Pulmonary artery endothelial cell (primary cell): ENCODE measurements at regions not wholly inside any gene's neighbourhood (a gene's known extent, or its start where the extent isn't known, plus 50 kb on each side); places are given as distances from the start of the nearest gene placed in this dataset.
"Not testable (repeated sequence)": the region's sequence is repeated elsewhere in the genome, so short reads cannot be mapped to it uniquely, and the experiment has no call there.

Source experiments
- DNase-seq: peaks from one replicate; pipeline ENCODE4 v3.0.0-alpha.2; 2011; ENCODE audit warnings: low read depth, low spot score

GRCh38 chr3:127070776-127071175, 87.9 kb downstream of the PLXNA1 start:
- no peak for DNase-seq

- DNase-seq, result no peak
Observed at GRCh38 chr3:127071597-127072001, 88.7 kb downstream of the PLXNA1 start.

GRCh38 chr3:127072221-127072771, 89.4 kb downstream of the PLXNA1 start:
- no peak for DNase-seq

- no peak for DNase-seq
Observed at GRCh38 chr3:127072971-127073783, 90.3 kb downstream of the PLXNA1 start.

GRCh38 chr3:127073941-127074820, 91.3 kb downstream of the PLXNA1 start:
- DNase-seq, result no peak

- DNase-seq, result no peak
Observed at GRCh38 chr3:127074900-127075360, 92.0 kb downstream of the PLXNA1 start.

- DNase-seq, result not testable (repeated sequence)
Observed at GRCh38 chr3:127076166-127076992, 93.5 kb downstream of the PLXNA1 start.

GRCh38 chr3:127077068-127077467, 94.2 kb downstream of the PLXNA1 start:
- no peak for DNase-seq

- DNase-seq, result no peak
Observed at GRCh38 chr3:127077505-127078064, 94.7 kb downstream of the PLXNA1 start.

GRCh38 chr3:127078626-127079025, 95.7 kb downstream of the PLXNA1 start:
- DNase-seq, result no peak

- DNase-seq, result no peak
Observed at GRCh38 chr3:127079211-127079610, 96.3 kb downstream of the PLXNA1 start.

GRCh38 chr3:127081001-127081720, 98.2 kb downstream of the PLXNA1 start:
- DNase-seq, result no peak

GRCh38 chr3:127082066-127082465, 99.2 kb downstream of the PLXNA1 start:
- no peak for DNase-seq

GRCh38 chr3:127083778-127084397, 101.0 kb downstream of the PLXNA1 start:
- no peak for DNase-seq

- DNase-seq, result no peak
Observed at GRCh38 chr3:127084401-127084990, 101.6 kb downstream of the PLXNA1 start.

- DNase-seq, result no peak
Observed at GRCh38 chr3:127085576-127085975, 102.7 kb downstream of the PLXNA1 start.

GRCh38 chr3:127086591-127086990, 103.7 kb downstream of the PLXNA1 start:
- not testable (repeated sequence) for DNase-seq

- DNase-seq, result no peak
Observed at GRCh38 chr3:127087441-127087840, 104.5 kb downstream of the PLXNA1 start.
